Activated CD4-positive, alpha-beta T cell treated with anti-CD3 and anti-CD28 coated beads for 48 hours (primary cell): ENCODE measurements at regions not wholly inside any gene's neighbourhood (a gene's known extent, or its start where the extent isn't known, plus 50 kb on each side); places are given as distances from the start of the nearest gene placed in this dataset.

Source experiments
- DNase-seq: peaks from one replicate; pipeline ENCODE4 v3.0.0-alpha.2; 2020

DNA sequence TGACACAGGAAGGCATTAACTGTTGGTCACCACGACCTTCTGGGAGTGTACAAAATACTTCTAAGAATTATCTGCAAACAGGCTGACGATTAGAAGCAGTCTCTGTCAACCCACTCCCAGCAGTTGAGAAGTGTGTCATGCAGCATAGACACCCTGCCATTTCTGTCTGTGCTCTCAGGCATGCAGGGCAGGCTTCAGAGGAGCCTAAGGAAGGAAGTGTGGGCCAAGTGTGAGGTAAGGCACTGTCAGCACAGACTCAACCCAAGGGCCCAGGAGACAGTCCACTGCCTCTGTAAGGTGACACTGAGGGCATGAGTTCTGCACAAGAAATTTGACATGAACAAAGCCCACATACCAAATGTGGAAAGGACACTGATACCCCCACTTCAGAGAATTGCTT, 109.0 kb upstream of the VIPR2 start:
- DNase-seq: no peak

DNA sequence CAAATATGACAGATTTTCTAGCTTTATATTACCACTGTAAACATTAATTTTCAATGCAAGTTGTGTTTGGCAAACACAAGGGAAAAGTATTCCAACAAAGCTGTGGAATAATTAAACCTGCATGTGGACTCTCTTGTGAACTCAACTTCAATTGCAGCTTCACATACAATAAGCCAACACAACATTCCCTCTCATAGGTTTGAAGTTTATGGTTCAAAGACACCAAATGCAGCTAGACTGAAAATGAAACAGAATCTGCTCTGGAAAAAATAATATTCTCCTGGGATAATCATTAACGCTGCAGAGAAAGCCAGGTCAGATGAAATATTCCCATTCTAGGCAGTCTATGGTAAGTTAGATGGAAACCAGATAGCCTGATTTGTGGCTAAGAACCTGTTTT, 105.8 kb upstream of the VIPR2 start:
- no peak for DNase-seq

GRCh38 chr7:159249671-159250070, 105.0 kb upstream of the VIPR2 start:
- no peak for DNase-seq

- DNase-seq: no peak
Measured at GRCh38 chr7:159247910-159248309, 103.2 kb upstream of the VIPR2 start.

GRCh38 chr7:159246702-159247480, 102.2 kb upstream of the VIPR2 start:
- no peak for DNase-seq

- no peak for DNase-seq
Measured at GRCh38 chr7:159240962-159241361, 96.3 kb upstream of the VIPR2 start.

GRCh38 chr7:159239028-159239427, 94.4 kb upstream of the VIPR2 start:
- DNase-seq: no peak

GRCh38 chr7:159238541-159238940, 93.9 kb upstream of the VIPR2 start:
- no peak for DNase-seq

DNA sequence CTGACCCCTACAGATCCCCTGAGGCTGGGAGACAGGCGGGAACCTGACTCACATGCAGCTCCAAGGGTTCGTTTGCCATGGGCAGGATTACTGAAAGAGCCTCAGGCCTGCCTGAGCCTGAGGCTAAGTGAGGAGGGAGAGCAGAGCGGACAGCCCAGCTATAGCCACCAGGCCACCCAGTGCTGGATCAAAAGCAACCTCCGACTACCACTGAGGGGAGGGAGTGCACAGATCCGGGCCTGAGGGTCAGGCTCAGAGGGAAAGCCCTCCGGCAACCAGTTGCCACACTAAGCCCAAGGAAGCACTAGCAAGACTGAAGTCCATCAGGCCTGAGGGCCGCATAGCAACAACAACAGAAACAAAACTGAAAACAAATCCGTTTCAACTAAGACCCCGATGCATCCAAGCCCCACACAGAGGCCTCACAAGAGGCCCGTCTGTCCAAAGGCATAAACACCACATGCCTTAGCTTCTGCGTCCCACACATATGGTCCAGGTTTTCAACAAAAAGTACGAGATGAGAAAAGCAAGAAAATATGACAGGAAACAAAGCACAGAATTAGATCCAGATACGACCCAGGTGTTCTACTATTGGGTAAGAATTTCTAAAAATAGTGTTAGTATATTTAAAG, 92.5 kb upstream of the VIPR2 start:
- DNase-seq: no peak

DNA sequence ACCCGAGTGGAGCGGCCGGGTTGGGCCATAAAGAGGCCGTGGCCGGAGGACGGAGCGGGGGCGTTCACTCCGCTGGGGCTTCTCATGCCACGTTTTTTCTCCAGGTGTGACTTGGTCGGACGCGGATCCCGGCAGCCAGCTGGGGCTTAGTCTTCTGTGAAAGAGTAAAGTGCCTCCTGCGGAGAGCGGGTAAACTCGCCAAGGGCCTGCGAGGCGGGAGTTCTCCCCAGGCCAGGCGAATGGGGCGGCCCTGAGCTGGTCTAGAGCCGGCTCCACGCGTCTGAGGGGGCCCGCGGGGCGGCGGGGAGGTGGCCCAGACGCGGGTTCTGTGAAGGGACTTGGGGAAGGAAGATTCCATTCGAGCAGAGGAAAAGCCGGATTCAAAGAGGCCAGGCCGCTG, 86.3 kb upstream of the VIPR2 start:
- DNase-seq: no peak

DNA sequence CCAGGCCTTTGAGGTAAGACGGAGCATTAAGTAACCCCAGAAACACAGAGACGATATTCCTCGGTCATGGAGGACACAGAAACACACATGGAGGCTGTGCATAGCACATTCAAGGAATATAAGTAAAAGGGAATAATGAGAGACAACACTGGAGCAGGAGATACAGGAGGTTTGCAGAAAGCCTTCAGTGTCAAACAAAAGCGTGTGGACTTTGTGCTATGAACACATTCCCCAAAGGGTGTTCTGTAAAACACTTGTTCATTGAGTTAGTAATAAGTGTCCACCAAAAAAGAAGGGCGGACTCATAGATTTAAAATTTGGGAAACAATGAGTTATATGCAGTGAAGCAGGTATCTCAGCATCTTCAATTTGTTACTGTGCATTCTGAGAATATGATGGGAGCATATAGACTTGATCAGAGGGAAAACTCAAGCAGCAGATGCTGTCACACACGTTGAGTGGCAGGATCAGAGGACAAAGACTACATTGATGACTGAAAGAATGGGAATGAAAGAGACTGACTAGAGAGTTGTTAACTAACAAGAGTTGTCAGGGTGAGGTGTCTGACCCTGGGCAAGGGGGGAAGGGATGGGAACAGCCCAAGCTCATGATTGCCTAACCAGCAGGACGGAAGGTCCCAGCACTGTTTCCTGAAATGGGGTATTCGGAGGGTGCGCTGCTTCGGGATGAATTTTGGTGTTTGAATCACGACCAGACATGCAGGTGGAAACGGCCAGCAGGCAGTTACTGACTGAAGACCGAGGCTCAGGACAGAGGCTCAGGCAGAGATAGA, 85.2 kb upstream of the VIPR2 start:
- no peak for DNase-seq

DNA sequence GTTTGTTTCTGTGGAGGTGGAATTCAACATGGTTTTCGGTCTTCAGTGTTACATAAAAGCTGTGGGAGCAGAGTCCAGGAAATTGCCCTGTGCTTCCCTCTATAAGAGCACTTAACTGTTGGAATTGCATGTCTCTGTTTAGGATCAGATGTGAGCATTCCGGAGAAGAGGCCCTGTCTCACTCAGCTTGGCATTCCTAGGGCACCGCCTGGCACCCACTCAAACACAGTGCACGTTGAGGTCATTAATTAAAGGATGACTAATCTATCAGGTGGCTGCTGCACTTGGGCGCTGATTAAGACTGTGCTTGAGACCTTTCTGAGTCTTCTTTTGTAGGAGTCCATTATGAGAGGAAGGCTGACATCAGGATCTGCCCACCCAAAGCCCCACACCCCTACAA, 82.8 kb upstream of the VIPR2 start:
- DNase-seq: no peak

DNA sequence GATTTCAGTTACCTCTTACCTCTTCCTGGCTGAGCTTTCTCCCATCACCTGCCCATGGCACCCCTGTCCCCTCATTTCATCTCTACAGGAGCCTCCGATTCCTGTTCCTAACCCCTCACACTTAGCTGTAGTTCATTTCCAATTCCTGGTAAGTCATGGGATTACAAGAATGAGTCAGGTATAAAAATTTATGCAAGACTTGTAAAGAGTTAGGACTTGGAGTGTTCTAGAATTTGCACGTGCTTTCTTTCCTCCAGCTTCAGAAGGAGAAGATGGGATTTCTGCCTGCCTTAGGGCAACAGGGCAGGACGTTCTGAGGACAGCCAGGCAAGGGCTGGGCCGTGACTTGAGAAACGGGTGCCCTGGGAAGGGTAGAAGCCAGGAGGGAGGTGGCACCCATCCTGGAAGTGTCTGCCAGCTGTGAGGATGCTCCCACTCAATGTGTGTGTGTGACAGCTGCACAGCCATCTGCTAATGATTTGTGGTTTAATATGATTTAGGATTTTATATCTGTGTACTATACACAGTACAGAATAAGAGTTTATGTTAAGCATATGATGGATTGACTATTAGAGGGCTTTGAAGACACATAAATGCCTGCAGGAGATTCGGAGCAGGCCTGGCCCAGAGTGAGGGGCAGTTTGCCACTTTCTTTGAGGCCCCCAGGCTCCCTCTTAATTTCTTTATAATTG, 81.5 kb upstream of the VIPR2 start:
- no peak for DNase-seq

GRCh38 chr7:159218607-159219006, 73.9 kb upstream of the VIPR2 start:
- DNase-seq: no peak

DNA sequence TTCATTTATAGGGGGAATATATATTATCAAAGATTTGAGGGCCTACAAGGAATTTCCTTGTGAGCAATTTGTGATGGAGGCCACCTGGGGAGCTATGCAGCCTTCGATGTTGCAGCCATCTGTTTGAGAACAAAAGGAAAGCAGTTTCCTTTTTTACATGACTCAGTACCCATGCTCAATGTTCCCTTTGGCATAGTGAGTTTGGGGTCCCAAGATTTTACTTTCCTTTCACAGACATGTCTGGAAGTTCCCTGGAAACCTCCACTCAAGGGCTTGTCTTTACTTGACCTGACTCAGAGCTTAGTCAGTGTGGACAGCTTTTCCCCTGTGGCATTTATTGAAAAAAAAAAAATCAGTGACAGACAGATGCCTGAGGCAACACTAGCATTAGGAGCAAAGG, 73.5 kb upstream of the VIPR2 start:
- DNase-seq: no peak

DNA sequence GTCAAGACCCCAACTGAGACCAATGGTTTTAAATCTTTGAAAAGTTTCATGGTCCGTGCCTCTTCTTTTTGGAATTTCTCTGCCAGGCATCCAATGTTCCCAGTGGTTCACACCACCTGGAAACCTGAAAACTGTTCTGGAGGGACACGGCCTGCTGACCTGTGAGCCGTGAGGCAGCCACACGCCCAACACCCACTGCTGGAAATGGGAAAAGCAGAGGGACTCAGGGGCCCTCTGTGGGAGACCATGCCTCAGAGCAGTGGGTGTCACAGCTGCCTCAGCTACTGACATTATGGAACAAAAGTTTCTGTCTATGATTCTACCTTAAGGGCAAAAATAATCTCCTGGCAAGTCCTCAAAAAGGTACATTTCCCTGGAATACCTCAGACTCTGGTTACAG, 70.4 kb upstream of the VIPR2 start:
- DNase-seq: no peak

DNA sequence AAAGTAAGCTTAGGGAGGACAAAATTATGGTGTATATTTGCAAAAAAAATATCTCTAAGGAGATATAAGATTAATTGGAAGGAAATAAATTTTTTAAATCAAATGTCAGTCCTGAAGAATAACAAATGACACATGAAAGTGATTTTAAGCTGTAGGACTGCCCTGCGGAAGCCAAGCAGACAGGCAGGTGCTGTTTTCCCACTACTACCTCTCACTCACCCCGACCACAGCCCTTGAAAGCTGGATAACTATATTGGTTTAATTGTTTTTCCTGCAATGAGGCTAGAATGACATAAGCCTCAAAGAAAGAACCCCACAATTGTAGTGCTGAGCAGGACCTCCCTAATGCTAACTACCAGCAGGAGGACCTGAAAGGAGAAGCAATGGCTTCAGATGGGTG, 68.6 kb upstream of the VIPR2 start:
- DNase-seq: no peak

DNA sequence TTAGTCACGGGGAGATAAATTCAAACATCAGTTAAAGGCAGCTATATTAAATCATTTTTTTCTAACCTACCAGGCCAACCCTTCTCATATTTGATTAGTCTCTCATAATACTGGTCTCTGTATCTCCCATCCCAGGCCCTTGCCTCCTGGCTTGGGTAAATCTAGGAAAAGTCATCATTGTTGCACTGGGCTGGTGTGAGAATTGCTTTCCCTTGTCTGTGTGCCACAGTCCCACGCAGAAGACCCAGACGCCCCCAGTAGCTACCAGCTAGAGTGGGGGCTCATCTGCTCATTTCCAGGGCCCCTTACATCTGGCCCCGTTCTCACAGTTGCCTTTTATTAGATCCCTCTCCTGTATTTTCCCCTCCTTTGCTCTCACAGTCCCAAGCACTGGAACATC, 67.6 kb upstream of the VIPR2 start:
- DNase-seq: no peak

GRCh38 chr7:159211540-159212182, 67.0 kb upstream of the VIPR2 start:
- no peak for DNase-seq

DNA sequence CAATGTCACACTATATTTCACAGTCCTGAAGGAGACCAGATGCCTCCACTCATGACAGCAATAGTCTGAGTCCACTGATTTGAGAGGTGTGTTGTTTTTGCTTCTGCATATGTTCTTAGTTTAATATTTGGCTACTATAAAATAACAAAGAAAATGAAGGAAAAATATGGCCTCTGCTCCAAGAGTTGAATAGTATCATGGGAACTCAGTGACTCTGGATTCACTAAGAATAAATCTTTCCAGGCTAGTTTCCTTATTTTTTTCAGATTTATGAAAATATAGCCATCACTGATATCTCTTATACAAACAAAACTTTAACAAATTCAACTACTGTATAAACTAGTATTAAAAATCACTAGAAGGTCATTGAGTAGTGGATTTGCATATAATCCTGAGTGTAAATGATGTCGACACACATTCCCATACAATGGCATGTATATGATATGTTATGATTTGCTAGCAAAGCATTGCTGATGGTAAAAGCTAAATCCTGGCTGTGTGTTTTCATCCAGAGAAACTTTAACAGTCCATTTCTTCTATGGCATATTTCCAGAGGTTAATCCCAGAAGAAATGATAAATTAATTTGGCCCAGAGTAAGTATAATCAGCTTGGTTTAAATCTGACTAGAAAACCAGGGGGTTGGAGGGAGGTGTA, 66.0 kb upstream of the VIPR2 start:
- DNase-seq: no peak

GRCh38 chr7:159209429-159209828, 64.8 kb upstream of the VIPR2 start:
- DNase-seq: no peak

GRCh38 chr7:159207951-159208350, 63.3 kb upstream of the VIPR2 start:
- DNase-seq: no peak
